Epithelial cell of proximal tubule (primary cell): ENCODE measurements at regions not wholly inside any gene's neighbourhood (a gene's known extent, or its start where the extent isn't known, plus 50 kb on each side); places are given as distances from the start of the nearest gene placed in this dataset.
"Not testable (repeated sequence)": the region's sequence is repeated elsewhere in the genome, so short reads cannot be mapped to it uniquely, and the experiment has no call there.

ENCODE experiments used
- DNase-seq: peaks from one replicate; pipeline ENCODE4 v3.0.0-alpha.2; 2011; ENCODE audit warnings: low read depth
- H3K4me3 ChIP-seq: 2 replicates; pipeline ENCODE4 v1.5.1; 2011; ENCODE audit warnings: low read depth, mild to moderate bottlenecking, low read length
- TF ChIP-seq, protein P1 (sequence below): conservative IDR thresholded peaks from 2 replicates; pipeline ENCODE4 v1.5.1; 2012; ENCODE audit warnings: low read depth, mild to moderate bottlenecking, low read length

DNA sequence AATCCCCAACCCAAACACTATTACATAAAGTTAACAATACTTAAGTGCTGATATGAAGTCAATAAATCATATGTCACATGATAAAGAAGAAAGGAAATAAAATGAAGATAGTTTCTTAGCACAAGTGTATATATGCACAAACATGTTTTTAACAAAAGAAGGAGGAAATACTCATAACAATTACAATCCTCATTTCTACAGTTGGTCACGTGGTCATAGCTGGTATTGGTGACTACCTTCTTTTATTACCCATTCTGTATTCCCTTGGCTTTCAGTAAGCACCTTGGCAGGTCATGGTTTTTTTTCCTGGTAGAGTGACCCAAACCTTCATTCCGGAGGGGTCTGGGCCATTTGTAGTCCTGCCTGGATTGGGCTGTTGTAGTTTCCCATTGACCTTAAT, 137.1 kb upstream of the KCND3 start:
- TF ChIP-seq, protein P1, sequence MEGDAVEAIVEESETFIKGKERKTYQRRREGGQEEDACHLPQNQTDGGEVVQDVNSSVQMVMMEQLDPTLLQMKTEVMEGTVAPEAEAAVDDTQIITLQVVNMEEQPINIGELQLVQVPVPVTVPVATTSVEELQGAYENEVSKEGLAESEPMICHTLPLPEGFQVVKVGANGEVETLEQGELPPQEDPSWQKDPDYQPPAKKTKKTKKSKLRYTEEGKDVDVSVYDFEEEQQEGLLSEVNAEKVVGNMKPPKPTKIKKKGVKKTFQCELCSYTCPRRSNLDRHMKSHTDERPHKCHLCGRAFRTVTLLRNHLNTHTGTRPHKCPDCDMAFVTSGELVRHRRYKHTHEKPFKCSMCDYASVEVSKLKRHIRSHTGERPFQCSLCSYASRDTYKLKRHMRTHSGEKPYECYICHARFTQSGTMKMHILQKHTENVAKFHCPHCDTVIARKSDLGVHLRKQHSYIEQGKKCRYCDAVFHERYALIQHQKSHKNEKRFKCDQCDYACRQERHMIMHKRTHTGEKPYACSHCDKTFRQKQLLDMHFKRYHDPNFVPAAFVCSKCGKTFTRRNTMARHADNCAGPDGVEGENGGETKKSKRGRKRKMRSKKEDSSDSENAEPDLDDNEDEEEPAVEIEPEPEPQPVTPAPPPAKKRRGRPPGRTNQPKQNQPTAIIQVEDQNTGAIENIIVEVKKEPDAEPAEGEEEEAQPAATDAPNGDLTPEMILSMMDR, result no peak
- H3K4me3 ChIP-seq, result no peak overlapping the region
- no peak for DNase-seq

DNA sequence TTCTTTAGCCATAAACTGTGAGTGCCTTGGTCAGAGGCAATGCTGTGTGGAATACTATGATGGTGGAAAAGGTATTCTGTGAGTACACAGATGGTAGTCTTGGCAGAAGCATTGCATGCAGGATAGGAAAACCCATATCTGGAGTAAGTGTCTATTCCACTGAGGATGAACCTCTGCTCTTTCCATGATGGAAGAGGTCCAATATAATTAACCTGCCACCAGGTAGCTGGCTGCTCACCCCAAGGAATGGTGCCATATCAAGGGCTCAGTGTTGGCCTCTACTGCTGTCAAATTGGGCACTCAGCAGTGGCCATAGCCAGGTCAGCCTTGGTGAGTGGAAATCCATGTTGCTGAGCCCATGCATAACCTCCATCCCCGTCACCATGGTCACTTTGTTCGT, 138.1 kb upstream of the KCND3 start:
- DNase-seq, H3K4me3 ChIP-seq: not testable (repeated sequence)

DNA sequence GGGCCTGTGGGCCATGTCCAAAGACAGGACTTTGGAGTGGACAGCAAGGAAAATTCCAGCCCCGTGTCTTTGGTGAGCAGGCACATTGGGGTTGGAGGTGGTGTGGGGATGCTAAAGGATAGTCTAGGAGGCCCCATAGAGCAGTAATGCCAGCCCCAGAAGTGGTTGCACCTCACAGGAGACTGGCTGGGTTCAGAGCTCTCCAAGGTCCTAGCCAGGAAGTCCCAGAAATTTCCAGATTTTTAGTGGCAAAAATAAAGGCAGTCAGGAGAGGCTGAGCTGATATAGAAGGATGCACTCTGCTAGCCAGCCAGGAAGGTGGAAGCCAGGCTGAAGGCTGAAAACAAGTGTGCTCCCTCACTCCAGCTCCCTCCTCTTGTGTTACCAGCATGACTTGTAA, 144.0 kb upstream of the KCND3 start:
- no peak overlapping the region for H3K4me3 ChIP-seq
- no peak for DNase-seq
- TF ChIP-seq, protein P1, result no peak

DNA sequence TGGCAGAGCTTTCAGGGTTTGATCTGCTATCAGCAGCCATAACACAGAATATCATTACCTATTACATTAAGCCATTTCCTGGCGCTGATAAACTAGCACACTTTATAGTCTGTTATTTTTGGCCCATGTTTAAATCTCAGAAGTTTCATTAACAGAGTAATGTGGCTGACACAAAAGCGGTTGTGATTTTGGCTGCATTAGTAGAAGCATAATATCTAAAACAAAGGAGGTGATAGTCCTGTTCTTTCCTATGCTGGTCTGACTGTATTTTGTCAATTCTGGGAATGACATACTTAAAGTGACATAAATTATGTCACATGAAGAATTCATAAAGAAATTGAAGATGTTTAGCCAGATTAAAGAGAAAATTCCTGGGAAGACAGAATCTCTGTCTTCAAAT, 151.3 kb upstream of the KCND3 start:
- H3K4me3 ChIP-seq, result no peak overlapping the region
- DNase-seq, result no peak
- TF ChIP-seq, protein P1, result no peak

DNA sequence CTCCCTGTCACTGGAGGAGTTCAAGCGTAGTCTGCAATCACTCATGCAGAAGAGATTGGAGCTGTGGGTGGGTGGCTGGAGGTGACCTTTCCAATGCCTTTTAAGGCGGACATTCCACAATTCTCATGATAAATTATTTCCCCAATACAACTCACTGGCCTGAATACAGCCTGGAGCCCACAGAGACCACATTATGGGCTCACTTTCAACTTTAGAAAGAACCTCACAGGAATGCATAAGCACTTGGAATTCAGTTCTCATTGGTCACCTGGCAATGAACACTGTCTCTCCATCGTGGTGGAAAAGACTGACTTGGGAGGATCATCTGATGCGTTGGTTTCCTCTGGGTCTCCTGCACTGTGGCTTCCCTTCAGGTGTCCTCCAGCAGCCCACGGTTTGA, 151.8 kb upstream of the KCND3 start:
- no peak overlapping the region for H3K4me3 ChIP-seq
- no peak for DNase-seq
- TF ChIP-seq, protein P1, result no peak

DNA sequence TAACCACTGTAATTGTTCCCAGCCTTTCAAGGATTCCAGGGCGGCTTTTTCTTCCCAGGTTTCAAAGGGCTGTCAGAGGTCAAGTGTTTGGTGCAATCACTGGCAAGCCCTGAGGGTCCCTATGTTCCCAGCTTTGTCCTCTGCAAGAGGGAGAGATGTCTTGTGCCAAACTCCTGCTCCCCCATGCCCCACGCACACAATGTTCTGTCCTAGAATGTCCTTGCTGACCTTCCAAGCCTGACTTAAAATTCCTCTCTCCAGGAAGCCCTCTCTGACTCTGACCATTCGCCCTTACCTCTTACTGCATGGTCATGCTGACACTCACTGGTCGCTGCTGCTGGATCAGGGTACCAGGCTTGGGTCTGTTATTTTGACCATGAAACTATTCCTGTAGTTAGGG, 152.5 kb upstream of the KCND3 start:
- H3K4me3 ChIP-seq, result no peak overlapping the region
- TF ChIP-seq, protein P1, result no peak
- no peak for DNase-seq

DNA sequence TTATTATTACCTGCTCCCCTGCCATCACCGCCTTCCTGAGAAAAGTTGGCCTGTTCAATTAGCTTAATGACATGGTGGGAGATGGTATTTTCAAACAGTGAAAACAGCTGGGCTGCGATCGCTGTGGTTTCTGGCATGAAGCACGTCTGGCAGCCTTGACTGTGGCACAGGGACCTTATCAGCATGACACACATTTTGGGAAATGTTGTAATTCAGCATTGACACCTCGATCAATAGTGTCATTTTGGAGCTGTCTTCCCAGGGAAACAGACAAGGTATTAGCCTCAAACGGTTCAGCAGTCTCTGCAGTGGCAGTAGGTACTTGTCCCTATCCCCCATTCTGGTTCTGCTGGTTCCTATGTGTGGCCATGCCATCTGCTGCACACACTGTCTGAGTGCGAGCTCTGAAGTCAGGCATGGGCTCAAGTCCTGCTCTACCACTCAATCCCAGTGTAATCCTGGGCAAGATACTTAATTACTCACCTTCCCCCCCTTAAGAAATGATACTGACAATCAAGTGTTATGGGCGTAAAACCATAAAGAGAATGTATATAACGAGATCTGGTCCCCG, 154.5 kb upstream of the KCND3 start:
- no peak for DNase-seq
- H3K4me3 ChIP-seq, result no peak overlapping the region
- TF ChIP-seq, protein P1, result no peak
